Esophagus squamous epithelium (tissue), 5 donors: ENCODE measurements at regions not wholly inside any gene's neighbourhood (a gene's known extent, or its start where the extent isn't known, plus 50 kb on each side); places are given as distances from the start of the nearest gene placed in this dataset.
A peak's percentile ranks its signal among the peaks of the same experiment; 100 is the strongest.

ENCODE experiments used
- DNase-seq: peaks from one replicate; lab custom pipeline; 2025; lab: John Stamatoyannopoulos, UW
- H3K27ac ChIP-seq, 4 donors: fragments of 200-600 bp; sonication (generic); one replicate each; pipeline ENCODE4 v1.5.1; 2016 to 2019; ENCODE audit warnings: mild to moderate bottlenecking in 1 of 4
- H3K27me3 ChIP-seq, 4 donors: fragments of 200-600 bp; sonication (generic); 1 replicate in 3 of 4; 2 replicates in 1 of 4; pipeline versions ENCODE4 v1.5.1 to v1.6.0; 2017 to 2021; ENCODE audit warnings: antibody characterized with exemption in 1 of 4
- H3K36me3 ChIP-seq, 3 donors: fragments of 200-600 bp; sonication (generic); one replicate each; pipeline ENCODE4 v1.5.1; 2016 to 2019
- H3K4me1 ChIP-seq, 3 donors: fragments of 200-600 bp; sonication (generic); one replicate each; pipeline ENCODE4 v1.5.1; 2017 to 2019
- H3K4me3 ChIP-seq, 4 donors: fragments of 200-600 bp; sonication (generic); 1 replicate in 3 of 4; 2 replicates in 1 of 4; pipeline ENCODE4 v1.5.1; 2016 to 2019; ENCODE audit warnings: mild to moderate bottlenecking in 2 of 4, moderate library complexity in 1 of 4
- H3K9me3 ChIP-seq, 3 donors: fragments of 200-600 bp; sonication (generic); one replicate each; pipeline ENCODE4 v1.5.1; 2016 to 2019
- CTCF ChIP-seq, 6 experiments: fragments of 450-650 bp in 4 of 6; fragments of 200-600 bp in 2 of 6; sonication (generic) in 2 of 6; IDR thresholded peaks; one replicate each; pipeline ENCODE4 v1.5.1; 2016 to 2019; ENCODE audit warnings: antibody characterized with exemption in 6 of 6, mild to moderate bottlenecking in 4 of 6, moderate library complexity in 4 of 6
- POLR2A ChIP-seq, 4 donors: fragments of 450-650 bp; IDR thresholded peaks; one replicate each; pipeline ENCODE4 v1.6.1; 2017; ENCODE audit warnings: antibody characterized with exemption in 4 of 4, mild to moderate bottlenecking in 4 of 4, moderate library complexity in 3 of 4
- WGBS, 2 donors: methylation state at CpG; one replicate each; pipeline ENCODE4 v1.1.5; 2018; 5-methylcytosine and 5-hydroxymethylcytosine counted together
- intact Hi-C: fragments of 100-400 bp; cut with DNase I; formaldehyde crosslinking; loops from one replicate; pipeline ENCODE4 v1.15.0; 2022
- donor health status: DM: yes; HTN: yes; CAD: no.

- Histone ChIP-seq H3K27me3 (no peaks in the 10 kb centered on the region), H3K36me3 (no peaks in the 10 kb centered on the region), H3K4me1 (peaks cover 0 to 20% (median 6%) of the 10 kb centered on the region in 3 donors), H3K4me3 (no peak overlapping the region), H3K9me3 (peaks cover 0 to 19% (median 15%) of the 10 kb centered on the region in 3 donors), H3K27ac (no peak overlapping the region)
- 81 to 91% methylated on average over 5 of the region's 5 CpGs for WGBS, 2 donors
- no peak for TF ChIP-seq CTCF (IDR thresholded peaks at IDR 0.05)
- no peak for TF ChIP-seq POLR2A (IDR thresholded peaks at IDR 0.05)
- intact Hi-C loops: no loop called here
- no peak for DNase-seq
Measured at GRCh38 chr6:156024339-156024738, 568.7 kb upstream of the NOX3 start.

GRCh38 chr6:156021746-156022396, 566.2 kb upstream of the NOX3 start:
- TF ChIP-seq POLR2A (IDR thresholded peaks at IDR 0.05) (no peak), CTCF (IDR thresholded peaks at IDR 0.05) (no peak)
- intact Hi-C loops: no loop called here
- no peak for DNase-seq
- H3K27me3 ChIP-seq: no peaks in the 10 kb centered on the region
- H3K4me3 ChIP-seq: no peak overlapping the region
- H3K36me3 ChIP-seq: no peaks in the 10 kb centered on the region
- 61 to 90% methylated on average over 6 of the region's 6 CpGs for WGBS, 2 donors
- H3K9me3 ChIP-seq: peaks cover 0 to 19% (median 15%) of the 10 kb centered on the region in 3 donors
- peak overlapping the region in 3 of 4 donors; percentile 48 to 66 (median 54) for H3K27ac ChIP-seq
- peaks cover 0 to 15% (median 6%) of the 10 kb centered on the region in 3 donors for H3K4me1 ChIP-seq

- DNase-seq: no peak
- intact Hi-C loops: no loop called here
- peaks cover 0 to 31% (median 6%) of the 10 kb centered on the region in 3 donors for H3K4me1 ChIP-seq
- H3K27ac ChIP-seq: no peak overlapping the region
- 75 to 77% methylated on average over 3 of the region's 3 CpGs for WGBS, 2 donors
- no peak overlapping the region for H3K4me3 ChIP-seq
- H3K27me3 ChIP-seq: no peaks in the 10 kb centered on the region
- TF ChIP-seq POLR2A (IDR thresholded peaks at IDR 0.05) (no peak), CTCF (IDR thresholded peaks at IDR 0.05) (no peak)
- no peaks in the 10 kb centered on the region for H3K36me3 ChIP-seq
- H3K9me3 ChIP-seq: no peaks in the 10 kb centered on the region
Measured at GRCh38 chr6:156017838-156018237, 562.2 kb upstream of the NOX3 start.

- Histone ChIP-seq H3K36me3 (no peaks in the 10 kb centered on the region), H3K4me3 (no peak overlapping the region), H3K27ac (no peak overlapping the region), H3K27me3 (no peaks in the 10 kb centered on the region), H3K4me1 (peaks cover 0 to 25% (median 2%) of the 10 kb centered on the region in 3 donors), H3K9me3 (no peaks in the 10 kb centered on the region)
- DNase-seq: no peak
- TF ChIP-seq POLR2A (IDR thresholded peaks at IDR 0.05) (no peak), CTCF (IDR thresholded peaks at IDR 0.05) (no peak)
- WGBS, 2 donors: 56 to 67% methylated on average over 7 of the region's 7 CpGs
- intact Hi-C loops: no loop called here
Measured at GRCh38 chr6:156016186-156016976, 560.7 kb upstream of the NOX3 start.

GRCh38 chr6:156013155-156013554, 557.5 kb upstream of the NOX3 start:
- no peak for DNase-seq
- Histone ChIP-seq H3K27ac (peak overlapping the region in 1 of 4 donors; percentile 45), H3K4me1 (peaks cover 0 to 17% (median 0%) of the 10 kb centered on the region in 3 donors), H3K36me3 (no peaks in the 10 kb centered on the region), H3K27me3 (no peaks in the 10 kb centered on the region), H3K9me3 (no peaks in the 10 kb centered on the region), H3K4me3 (peak overlapping the region in 1 of 4 donors; percentile 5)
- intact Hi-C loops: no loop called here
- WGBS, 2 donors: 17 to 26% methylated on average over 4 of the region's 4 CpGs
- TF ChIP-seq CTCF (IDR thresholded peaks at IDR 0.05): no peak
- TF ChIP-seq POLR2A (IDR thresholded peaks at IDR 0.05): no peak
